AG09309 (cell line): ENCODE measurements at regions not wholly inside any gene's neighbourhood (a gene's known extent, or its start where the extent isn't known, plus 50 kb on each side); places are given as distances from the start of the nearest gene placed in this dataset.

Experiments
- DNase-seq: peaks from one replicate; pipeline ENCODE4 v3.0.0-alpha.2; 2010; ENCODE audit warnings: low read depth
- H3K4me3 ChIP-seq: 2 replicates; pipeline ENCODE4 v1.5.1; 2011; ENCODE audit warnings: mild to moderate bottlenecking, low read depth, low read length, moderate library complexity; ENCODE audit not compliant: control insufficient read depth
- CTCF ChIP-seq: IDR thresholded peaks from 2 replicates; pipeline ENCODE4 v1.5.1; 2011; ENCODE audit warnings: mild to moderate bottlenecking, low read depth, low read length, inconsistent platforms; ENCODE audit not compliant: insufficient read depth, control insufficient read depth; ENCODE audit errors: missing control alignments

DNA sequence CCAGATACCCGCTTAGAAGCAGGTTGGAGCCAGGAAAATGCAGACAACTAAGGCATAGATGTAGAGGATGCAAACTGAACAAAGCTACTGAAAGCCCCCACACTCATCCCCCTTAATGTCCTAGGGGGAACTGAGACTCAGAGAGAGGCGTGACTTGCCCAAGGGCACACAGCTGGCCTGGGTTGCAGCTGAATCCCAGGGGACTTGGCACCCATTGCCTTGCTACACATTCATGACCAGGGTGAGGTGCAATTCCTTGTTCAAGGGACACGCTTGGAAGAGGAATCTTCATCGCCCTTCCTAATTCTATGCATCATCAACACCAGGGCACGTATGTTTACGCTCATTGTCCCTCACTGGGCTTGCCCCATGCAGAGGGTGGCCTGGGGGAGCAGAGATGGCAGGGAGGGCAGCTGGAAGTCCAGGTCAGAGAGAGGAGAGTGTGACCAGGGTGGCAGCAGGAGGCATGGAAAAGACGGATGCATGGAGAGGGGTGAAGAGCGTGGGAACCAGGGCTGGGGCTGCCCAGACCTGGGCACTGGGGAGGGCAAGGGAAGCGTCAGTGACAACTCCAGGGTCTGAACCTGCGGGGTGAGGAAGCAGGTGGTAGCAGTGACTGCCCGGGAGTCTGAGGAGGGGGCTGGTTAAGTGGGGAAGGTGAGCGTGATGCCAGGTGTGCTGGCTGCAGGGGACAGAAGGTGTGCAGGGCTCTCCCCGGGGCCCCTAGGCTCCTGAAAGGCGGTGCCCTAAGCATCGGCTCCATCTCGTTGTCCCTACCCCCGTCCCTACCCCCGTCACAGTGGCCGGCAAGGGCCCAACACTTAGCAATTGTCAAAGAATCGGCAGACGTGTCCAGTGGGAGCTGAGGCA lies 267.1 kb upstream of the TNRC6C start:
- H3K4me3 ChIP-seq = no peak overlapping the region
- DNase-seq = no peak
- TF ChIP-seq CTCF = no peak

GRCh38 chr17:77692571-77693161 lies 265.8 kb upstream of the TNRC6C start:
- H3K4me3 ChIP-seq = no peak overlapping the region
- no peak for DNase-seq
- no peak for TF ChIP-seq CTCF

GRCh38 chr17:77693301-77693700 lies 265.2 kb upstream of the TNRC6C start:
- DNase-seq = no peak

DNA sequence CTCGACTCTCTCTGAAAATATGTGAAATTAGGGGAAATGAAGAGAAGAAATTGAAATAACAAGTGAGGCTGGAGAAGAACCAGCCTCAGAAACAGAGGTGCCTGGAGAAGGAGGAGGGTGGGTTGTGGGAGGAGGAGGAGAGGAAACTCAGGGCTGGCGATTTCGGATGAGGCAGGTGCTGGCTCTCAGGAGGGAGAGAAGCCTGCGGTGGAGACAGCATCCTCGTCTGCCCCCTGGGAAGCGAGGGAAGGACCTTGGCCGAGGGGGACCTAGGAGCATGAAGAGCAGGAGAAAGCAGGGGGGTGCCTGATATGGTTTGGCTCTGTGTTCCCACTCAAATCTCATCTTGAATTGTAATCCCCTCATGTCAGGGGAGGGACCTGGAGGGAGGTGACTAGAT lies 264.7 kb upstream of the TNRC6C start:
- DNase-seq = no peak
- TF ChIP-seq CTCF = no peak
- H3K4me3 ChIP-seq = no peak overlapping the region

More at GRCh38 chr17:77693301-77693700, 265.2 kb upstream of the TNRC6C start:
- no peak for TF ChIP-seq CTCF
- no peak overlapping the region for H3K4me3 ChIP-seq

DNA sequence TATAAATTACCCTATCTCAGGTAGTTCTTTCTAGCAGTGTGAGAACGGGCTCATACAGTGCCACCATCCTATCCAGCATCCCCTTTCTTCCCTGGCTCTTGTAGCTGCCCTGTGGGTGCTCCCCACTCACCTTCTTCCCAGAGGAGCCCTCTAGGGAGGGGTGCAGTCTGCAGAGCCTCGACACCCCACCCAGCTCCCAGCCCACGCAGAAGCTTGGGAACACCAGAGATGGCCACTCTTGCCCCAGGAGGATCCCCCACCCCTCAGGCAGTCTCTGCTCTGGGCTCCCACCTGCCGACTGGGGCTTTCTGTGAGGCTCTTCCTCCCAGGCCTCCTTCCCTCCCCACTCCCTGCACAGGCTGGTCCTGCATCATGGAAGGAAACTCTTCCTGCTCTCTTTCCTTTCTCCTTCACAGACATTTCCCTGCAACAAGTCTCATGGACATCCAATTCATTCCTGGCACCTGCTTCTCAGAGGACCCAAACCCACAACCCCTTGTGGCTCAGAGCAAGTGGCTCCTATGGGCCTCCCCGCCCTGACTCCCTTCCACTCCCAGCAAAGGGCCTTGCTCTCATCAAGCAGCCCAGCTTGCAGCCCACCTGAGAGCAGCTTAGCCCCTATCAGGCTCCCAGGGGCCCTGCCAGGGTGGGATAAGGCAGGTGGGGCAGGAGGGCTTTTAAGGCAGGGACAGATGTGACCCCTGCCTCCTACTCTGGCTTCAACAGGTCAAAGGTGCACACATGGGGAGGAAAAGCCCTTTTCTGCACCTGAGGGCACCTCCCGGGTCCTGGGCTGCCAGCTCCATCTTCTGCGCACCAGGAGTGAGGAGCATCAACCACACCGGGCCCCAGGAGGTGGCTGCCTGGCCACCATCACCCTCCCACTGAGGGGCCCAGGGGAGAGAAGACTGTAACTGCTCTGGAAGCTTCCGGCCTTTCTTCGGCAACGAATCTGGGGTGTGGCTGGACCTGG lies 263.8 kb upstream of the TNRC6C start:
- no peak for DNase-seq
- TF ChIP-seq CTCF = no peak
- H3K4me3 ChIP-seq = no peak overlapping the region

GRCh38 chr17:77695386-77695785 lies 263.1 kb upstream of the TNRC6C start:
- H3K4me3 ChIP-seq = no peak overlapping the region
- no peak for TF ChIP-seq CTCF
- DNase-seq = no peak
